OCI-M2 (cell line): ENCODE measurements at regions not wholly inside any gene's neighbourhood (a gene's known extent, or its start where the extent isn't known, plus 50 kb on each side); places are given as distances from the start of the nearest gene placed in this dataset.
"Not testable (repeated sequence)": the region's sequence is repeated elsewhere in the genome, so short reads cannot be mapped to it uniquely, and the experiment has no call there.

Experiments used
- DNase-seq: peaks from one replicate; lab custom pipeline; 2025; ENCODE audit not compliant: unreplicated experiment; lab: John Stamatoyannopoulos, UW

GRCh38 chr7:136264304-136264703, 287.1 kb upstream of the MTPN start:
- DNase-seq, result not testable (repeated sequence)

- DNase-seq, result not testable (repeated sequence)
Observed at GRCh38 chr7:136263112-136263860, 286.1 kb upstream of the MTPN start.

- not testable (repeated sequence) for DNase-seq
Observed at GRCh38 chr7:136260591-136260990, 283.4 kb upstream of the MTPN start.

GRCh38 chr7:136259074-136259473, 281.9 kb upstream of the MTPN start:
- DNase-seq, result no peak

GRCh38 chr7:136256491-136256890, 279.3 kb upstream of the MTPN start:
- no peak for DNase-seq

- no peak for DNase-seq
Observed at GRCh38 chr7:136254148-136254547, 277.0 kb upstream of the MTPN start.

GRCh38 chr7:136251826-136252225, 274.7 kb upstream of the MTPN start:
- DNase-seq, result no peak

- DNase-seq, result no peak
Observed at GRCh38 chr7:136247211-136247610, 270.1 kb upstream of the MTPN start.

GRCh38 chr7:136245327-136246004, 268.3 kb upstream of the MTPN start:
- no peak for DNase-seq

- DNase-seq, result no peak
Observed at GRCh38 chr7:136234040-136234439, 256.9 kb upstream of the MTPN start.

GRCh38 chr7:136230210-136230609, 253.1 kb upstream of the MTPN start:
- DNase-seq, result no peak

GRCh38 chr7:136229790-136230189, 252.6 kb upstream of the MTPN start:
- no peak for DNase-seq

- DNase-seq, result no peak
Observed at GRCh38 chr7:136228171-136228570, 251.0 kb upstream of the MTPN start.

GRCh38 chr7:136214356-136214755, 237.2 kb upstream of the MTPN start:
- no peak for DNase-seq

GRCh38 chr7:136213012-136213411, 235.9 kb upstream of the MTPN start:
- no peak for DNase-seq

- DNase-seq, result no peak
Observed at GRCh38 chr7:136210664-136211063, 233.5 kb upstream of the MTPN start.

- DNase-seq, result no peak
Observed at GRCh38 chr7:136210079-136210478, 232.9 kb upstream of the MTPN start.

GRCh38 chr7:136205956-136206355, 228.8 kb upstream of the MTPN start:
- no peak for DNase-seq

- DNase-seq, result no peak
Observed at GRCh38 chr7:136198168-136198567, 221.0 kb upstream of the MTPN start.

GRCh38 chr7:136194878-136195277, 217.7 kb upstream of the MTPN start:
- no peak for DNase-seq

GRCh38 chr7:136193940-136194339, 216.8 kb upstream of the MTPN start:
- no peak for DNase-seq

GRCh38 chr7:136189506-136189998, 212.4 kb upstream of the MTPN start:
- DNase-seq, result no peak
